GM23248 (cell line): ENCODE measurements at regions not wholly inside any gene's neighbourhood (a gene's known extent, or its start where the extent isn't known, plus 50 kb on each side); places are given as distances from the start of the nearest gene placed in this dataset.

ENCODE experiments used
- EZH2 ChIP-seq: fragments of 200-600 bp; sonication (generic); IDR thresholded peaks from 2 replicates; pipeline ENCODE4 v1.6.1; 2018; ENCODE audit warnings: antibody characterized with exemption, mild to moderate bottlenecking; ENCODE audit not compliant: insufficient read depth, poor library complexity, severe bottlenecking
- EZH2phosphoT487 ChIP-seq: fragments of 200-600 bp; sonication (generic); IDR thresholded peaks from 2 replicates; pipeline ENCODE4 v1.6.1; 2018; ENCODE audit warnings: antibody characterized with exemption, moderate library complexity, mild to moderate bottlenecking, low read depth; ENCODE audit not compliant: insufficient read depth

GRCh38 chr9:1539216-1539615 lies 475.9 kb upstream of the SMARCA2 start:
- TF ChIP-seq EZH2: no peak
- TF ChIP-seq EZH2phosphoT487: no peak
